Hematopoietic multipotent progenitor cell treated with erythropoietin and hydrocortisone succinate and interleukin-3 and kit ligand, for 15 days (in vitro differentiated cells): ENCODE measurements at regions not wholly inside any gene's neighbourhood (a gene's known extent, or its start where the extent isn't known, plus 50 kb on each side); places are given as distances from the start of the nearest gene placed in this dataset.
"Not testable (repeated sequence)": the region's sequence is repeated elsewhere in the genome, so short reads cannot be mapped to it uniquely, and the experiment has no call there.

ENCODE experiments used
- DNase-seq: peaks from one replicate; pipeline ENCODE4 v3.0.0-alpha.2; 2015; ENCODE audit warnings: low spot score

- DNase-seq = no peak
Measured at GRCh38 chr6:169144356-169144755, 109.3 kb downstream of the THBS2 start.

- no peak for DNase-seq
Measured at GRCh38 chr6:169142538-169142844, 111.2 kb downstream of the THBS2 start.

DNA sequence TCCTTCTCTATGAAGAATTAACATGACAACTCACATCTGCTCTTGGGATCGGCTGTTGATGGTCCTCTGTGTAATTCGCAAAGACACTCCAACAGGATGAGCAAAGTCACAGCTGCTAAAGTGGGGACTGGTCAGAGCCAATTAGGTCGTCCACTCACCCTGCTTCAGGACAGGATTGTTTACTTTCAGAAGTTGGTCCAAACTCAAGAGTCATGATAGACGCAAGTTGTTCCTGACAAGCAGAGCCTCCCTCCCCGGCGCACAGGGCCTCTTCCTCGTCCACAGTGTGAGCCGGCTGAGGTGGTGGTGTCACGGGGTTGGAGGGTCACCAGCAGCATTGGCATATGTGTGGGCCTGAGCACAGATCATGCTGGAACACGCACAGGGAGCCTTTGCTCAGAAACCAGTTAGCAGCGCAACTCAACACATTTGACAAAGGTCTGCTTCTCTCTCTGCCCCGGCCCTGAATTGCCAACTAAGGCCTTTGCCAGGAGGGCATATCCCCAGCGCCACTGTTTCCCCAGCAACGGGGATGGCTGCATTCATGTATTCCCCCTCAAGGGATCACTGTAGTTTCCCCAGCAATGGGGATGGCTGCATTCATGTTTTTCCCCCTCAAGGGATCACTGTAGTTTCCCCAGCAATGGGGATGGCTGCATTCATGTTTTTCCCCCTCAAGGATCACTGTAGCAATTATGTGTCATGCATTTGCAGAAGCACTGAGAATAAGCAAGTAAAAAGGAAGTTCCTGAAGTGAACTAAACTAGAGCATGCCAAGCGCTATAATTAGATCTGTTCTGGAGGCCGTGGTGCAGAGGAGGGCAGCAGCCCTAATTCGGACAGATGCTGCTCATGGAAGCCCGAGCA, 111.7 kb downstream of the THBS2 start:
- DNase-seq = no peak

DNA sequence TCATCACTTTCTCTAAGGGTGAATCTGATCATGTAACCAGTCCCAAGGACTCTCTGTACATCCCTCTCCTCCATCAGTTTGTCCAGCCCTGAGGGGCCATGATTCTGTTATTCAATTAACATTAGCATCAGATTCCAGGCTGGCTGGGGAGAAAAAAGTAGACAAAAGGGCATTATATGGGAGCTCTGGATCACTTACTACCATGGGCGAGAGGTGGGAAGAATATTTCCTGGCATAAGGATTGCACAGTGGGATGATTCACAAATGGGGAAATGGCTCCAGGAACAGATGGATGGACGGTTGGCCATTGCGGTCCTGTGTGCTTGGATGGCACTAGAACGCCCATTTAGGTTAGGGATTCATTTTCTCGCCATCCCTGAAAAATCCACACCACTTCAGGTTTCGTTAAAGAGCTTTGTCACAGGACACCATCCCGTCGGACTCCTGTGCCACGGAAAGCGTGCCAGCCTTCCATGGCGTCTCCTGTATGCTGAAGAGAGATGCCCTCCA, 112.6 kb downstream of the THBS2 start:
- no peak for DNase-seq

GRCh38 chr6:169139179-169139971, 114.3 kb downstream of the THBS2 start:
- no peak for DNase-seq

- no peak for DNase-seq
Measured at GRCh38 chr6:169132352-169132940, 121.2 kb downstream of the THBS2 start.

GRCh38 chr6:169131390-169131789, 122.3 kb downstream of the THBS2 start:
- DNase-seq = no peak

GRCh38 chr6:169130113-169130512, 123.5 kb downstream of the THBS2 start:
- no peak for DNase-seq

DNA sequence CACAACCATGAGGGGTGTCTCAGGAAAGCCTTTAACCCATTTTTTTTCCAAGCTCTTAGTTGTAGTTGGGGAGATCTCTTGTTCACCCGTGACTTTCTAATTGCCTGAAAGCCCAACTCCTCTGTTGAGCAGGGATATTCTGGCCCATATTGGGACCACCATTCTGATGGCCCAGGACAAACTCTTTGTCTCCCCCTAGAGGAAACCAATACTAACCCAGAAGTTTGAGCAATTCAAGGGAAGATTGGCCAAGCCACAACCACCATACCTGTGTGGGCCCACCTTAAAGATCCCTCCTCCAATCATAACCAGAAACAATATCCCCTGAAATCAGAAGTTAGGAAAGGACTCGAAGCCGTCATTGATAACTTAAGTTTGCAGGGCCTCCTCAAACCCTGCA, 132.6 kb downstream of the THBS2 start:
- DNase-seq = no peak

DNA sequence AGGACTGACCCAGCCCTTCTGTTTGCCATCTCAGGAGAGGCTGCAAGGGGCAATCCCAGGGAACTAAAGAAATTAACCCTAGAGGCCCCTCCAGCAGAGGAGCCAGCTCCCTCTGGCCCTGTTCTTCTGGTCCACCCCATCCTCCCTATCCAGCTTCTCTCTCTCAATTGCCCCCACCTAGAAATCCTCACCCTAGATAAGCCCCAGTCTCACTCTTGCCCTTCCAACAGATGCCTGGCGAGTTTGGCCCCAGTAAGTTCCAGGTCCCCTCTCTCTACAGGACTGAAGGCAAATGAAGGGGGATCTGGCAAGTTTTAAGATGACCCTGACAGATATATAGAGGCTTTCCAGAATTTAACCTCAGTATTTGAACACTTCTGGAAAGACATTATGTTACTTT, 134.0 kb downstream of the THBS2 start:
- DNase-seq = no peak

DNA sequence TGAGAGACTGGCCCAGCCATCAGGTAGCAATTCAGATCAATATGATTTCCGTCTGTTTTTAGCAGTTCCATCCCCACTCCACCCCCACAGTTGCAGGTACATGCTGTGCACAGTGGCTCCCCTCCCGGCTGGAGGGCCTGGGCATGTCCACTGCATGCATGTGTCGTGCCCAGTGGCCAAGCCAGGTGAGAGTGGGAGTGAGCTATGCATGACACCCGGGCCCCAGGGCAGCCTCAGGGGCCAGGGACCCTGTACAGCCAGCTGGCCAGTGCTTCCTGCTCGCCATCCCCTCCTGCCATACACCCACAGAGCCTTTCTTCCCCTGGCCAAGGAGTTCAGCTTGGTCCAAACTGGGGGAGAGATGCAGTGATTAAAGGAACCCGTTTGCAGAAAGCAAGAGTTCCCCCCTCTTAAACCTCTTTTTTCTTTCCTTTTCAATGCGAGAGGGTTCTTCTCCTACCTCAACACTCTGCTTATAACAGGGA, 135.3 kb downstream of the THBS2 start:
- DNase-seq = no peak

DNA sequence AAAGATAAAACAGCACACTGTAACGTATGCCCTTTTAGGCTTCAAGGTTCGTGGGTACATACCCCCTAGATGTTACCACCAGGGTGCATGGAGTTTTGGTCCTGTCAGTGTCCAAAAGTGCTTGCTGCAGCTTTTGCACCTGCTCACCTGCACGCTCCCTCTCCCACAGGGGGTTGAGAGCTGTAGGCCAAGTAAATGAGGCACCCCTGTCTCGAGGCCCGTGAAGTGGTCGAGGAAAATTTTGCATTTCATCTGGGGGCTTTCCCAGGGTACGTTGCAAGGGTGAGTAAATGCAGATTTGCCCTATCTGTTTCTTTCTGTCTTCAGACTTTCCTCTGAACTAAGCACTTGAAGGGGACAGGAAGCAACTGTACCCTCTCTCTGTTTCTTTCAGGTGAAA, 136.0 kb downstream of the THBS2 start:
- no peak for DNase-seq

- DNase-seq = no peak
Measured at GRCh38 chr6:169115632-169116031, 138.0 kb downstream of the THBS2 start.

GRCh38 chr6:169114632-169115031, 139.0 kb downstream of the THBS2 start:
- not testable (repeated sequence) for DNase-seq

DNA sequence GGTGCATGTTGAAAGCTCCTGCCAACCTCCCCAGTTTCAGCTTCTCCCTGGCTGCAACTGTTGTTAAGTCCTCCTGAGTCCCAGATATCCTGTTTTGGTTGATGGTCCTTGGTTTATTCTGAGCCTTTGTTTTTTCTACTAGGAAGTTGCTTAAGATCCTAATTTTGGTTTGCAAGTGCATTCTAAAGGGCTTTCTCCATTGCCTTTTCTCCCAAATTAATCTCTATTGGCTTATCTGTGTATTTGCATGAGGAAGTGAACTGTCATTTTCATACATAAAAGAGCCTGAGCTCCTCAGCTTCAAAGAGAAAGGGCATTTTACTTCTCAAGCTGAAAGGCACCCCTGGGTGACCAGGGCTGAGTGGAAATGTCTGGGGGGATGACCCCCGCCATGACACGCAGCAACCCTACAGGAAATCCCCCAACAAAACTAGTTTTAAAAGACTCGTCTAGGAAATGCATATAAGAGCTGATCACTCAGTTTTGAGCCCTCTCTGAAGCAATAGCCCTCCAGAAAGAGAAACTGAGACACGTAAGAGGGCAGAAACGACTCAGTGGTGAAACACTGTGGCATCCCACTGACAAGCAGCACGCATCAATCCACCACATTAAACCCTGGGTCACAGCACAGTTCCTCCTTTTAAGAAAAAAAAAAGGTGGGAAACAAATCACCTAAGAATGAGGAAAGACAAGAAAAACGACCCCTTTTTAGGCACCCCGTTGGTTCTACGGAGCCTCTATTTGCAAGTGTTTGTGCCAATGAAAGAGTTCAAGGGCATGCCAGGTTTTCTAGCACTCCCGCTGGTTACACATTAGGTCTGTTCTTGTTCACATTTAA, 140.9 kb downstream of the THBS2 start:
- no peak for DNase-seq

- DNase-seq = no peak
Measured at GRCh38 chr6:169111203-169111602, 142.4 kb downstream of the THBS2 start.

GRCh38 chr6:169109411-169110220, 144.0 kb downstream of the THBS2 start:
- no peak for DNase-seq

GRCh38 chr6:169108753-169109152, 144.9 kb downstream of the THBS2 start:
- no peak for DNase-seq

GRCh38 chr6:169106176-169106575, 147.5 kb downstream of the THBS2 start:
- no peak for DNase-seq

DNA sequence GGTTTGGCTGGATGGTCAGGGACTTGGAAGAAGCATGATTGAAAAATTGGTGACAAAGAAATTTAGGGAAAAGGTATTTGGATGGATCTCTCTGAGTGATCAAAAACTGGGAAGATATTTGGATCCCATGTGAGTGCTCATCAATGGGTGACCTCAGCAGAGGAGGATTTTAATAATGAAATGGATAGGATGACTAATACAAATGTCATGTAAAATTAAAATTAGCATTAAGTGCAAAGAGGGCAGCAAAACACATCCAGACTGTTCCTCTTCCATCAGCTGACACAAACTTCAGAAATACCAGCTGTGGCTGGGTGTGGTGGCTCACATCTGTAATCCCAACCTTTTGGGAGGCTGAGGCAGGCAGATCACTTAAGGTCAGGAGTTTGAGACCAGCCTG, 151.7 kb downstream of the THBS2 start:
- no peak for DNase-seq
